GM23338 (cell line): ENCODE measurements at regions not wholly inside any gene's neighbourhood (a gene's known extent, or its start where the extent isn't known, plus 50 kb on each side); places are given as distances from the start of the nearest gene placed in this dataset.

Experiments
- ATAC-seq: fragments of 200-7000 bp; cut with Tn5 transposase; 3 replicates; pipeline ENCODE4 v1.9.1; 2020
- DNase-seq: peaks from one replicate; pipeline ENCODE4 v3.0.0-alpha.2; 2015; ENCODE audit warnings: low spot score
- H2AFZ ChIP-seq: fragments of 200-600 bp; sonication (generic); 2 replicates; pipeline ENCODE4 v1.8.0; 2016; ENCODE audit warnings: antibody characterized with exemption, mild to moderate bottlenecking, moderate library complexity
- H3F3A ChIP-seq: fragments of 200-600 bp; sonication (generic); replicated peaks from 2 replicates; pipeline ENCODE4 v1.8.0; 2017; ENCODE audit warnings: antibody characterized with exemption, mixed run types, low read depth
- H3K27ac ChIP-seq: fragments of 200-600 bp; sonication (generic); 2 replicates; pipeline ENCODE4 v1.6.1; 2016; ENCODE audit warnings: low read depth
- H3K27me3 ChIP-seq: fragments of 200-600 bp; sonication (generic); 2 replicates; pipeline ENCODE4 v1.8.0; 2016; ENCODE audit warnings: mild to moderate bottlenecking, mixed run types, moderate library complexity; ENCODE audit not compliant: insufficient read depth
- H3K36me3 ChIP-seq: fragments of 200-600 bp; sonication (generic); 2 replicates; pipeline ENCODE4 v1.8.0; 2016; ENCODE audit warnings: mild to moderate bottlenecking; ENCODE audit not compliant: insufficient read depth
- H3K4me1 ChIP-seq: fragments of 200-600 bp; sonication (generic); 2 replicates; pipeline ENCODE4 v1.8.0; 2016; ENCODE audit warnings: mild to moderate bottlenecking, moderate library complexity; ENCODE audit not compliant: insufficient read depth
- H3K4me2 ChIP-seq: fragments of 200-600 bp; sonication (generic); 2 replicates; pipeline ENCODE4 v1.7.1; 2017; ENCODE audit warnings: mixed run types
- H3K4me3 ChIP-seq: fragments of 200-600 bp; sonication (generic); 2 replicates; pipeline ENCODE4 v1.6.1; 2016; ENCODE audit warnings: mixed run types
- H3K79me2 ChIP-seq: fragments of 200-600 bp; sonication (generic); replicated peaks from 2 replicates; pipeline ENCODE4 v1.8.0; 2017; ENCODE audit warnings: mild to moderate bottlenecking; ENCODE audit not compliant: insufficient read depth
- H3K9me2 ChIP-seq: fragments of 200-600 bp; sonication (generic); 2 replicates; pipeline ENCODE4 v1.8.0; 2017; ENCODE audit not compliant: insufficient read depth
- H4K20me1 ChIP-seq: fragments of 200-600 bp; sonication (generic); replicated peaks from 2 replicates; pipeline ENCODE4 v1.8.0; 2017; ENCODE audit warnings: mild to moderate bottlenecking; ENCODE audit not compliant: insufficient read depth
- H3K27ac Mint-ChIP-seq: 2 replicates; pipeline ENCODE4 v1.8.0; 2020; ENCODE audit warnings: inconsistent platforms, mild to moderate bottlenecking, moderate library complexity, mixed read lengths
- H3K27me3 Mint-ChIP-seq: 3 replicates; pipeline ENCODE4 v1.8.0; 2022; ENCODE audit warnings: low read depth, mild to moderate bottlenecking, moderate library complexity, mixed read lengths, inconsistent platforms; ENCODE audit not compliant: insufficient read depth, poor library complexity
- H3K36me3 Mint-ChIP-seq: 3 replicates; pipeline ENCODE4 v1.8.0; 2021; ENCODE audit warnings: low read depth, mild to moderate bottlenecking, inconsistent platforms, moderate library complexity, mixed read lengths
- H3K4me1 Mint-ChIP-seq: 3 replicates; pipeline ENCODE4 v1.8.0; 2020; ENCODE audit warnings: mild to moderate bottlenecking, inconsistent platforms, mixed read lengths
- H3K4me3 Mint-ChIP-seq: 3 replicates; pipeline ENCODE4 v1.8.0; 2021; ENCODE audit warnings: moderate library complexity, mild to moderate bottlenecking, inconsistent platforms, mixed read lengths
- H3K9me3 Mint-ChIP-seq: 3 replicates; pipeline ENCODE4 v1.8.0; 2020; ENCODE audit warnings: moderate library complexity, mild to moderate bottlenecking, inconsistent platforms, mixed read lengths
- ETS1 ChIP-seq: IDR thresholded peaks from 2 replicates; pipeline ENCODE4 v1.6.1; 2016; ENCODE audit warnings: antibody characterized with exemption
- EZH2 ChIP-seq: fragments of 200-600 bp; sonication (generic); IDR thresholded peaks from one replicate; pipeline ENCODE4 v1.8.0; 2017; ENCODE audit warnings: antibody characterized with exemption, mild to moderate bottlenecking, low read depth; ENCODE audit not compliant: unreplicated experiment
- EZH2phosphoT487 ChIP-seq: fragments of 200-600 bp; sonication (generic); IDR thresholded peaks from one replicate; pipeline ENCODE4 v1.8.1; 2018; ENCODE audit warnings: antibody characterized with exemption; ENCODE audit not compliant: unreplicated experiment
- NANOG ChIP-seq: IDR thresholded peaks from 2 replicates; pipeline ENCODE4 v1.6.1; 2016; ENCODE audit warnings: antibody characterized with exemption, borderline replicate concordance
- STAT1 ChIP-seq: IDR thresholded peaks from one replicate; pipeline ENCODE4 v1.6.1; 2016; ENCODE audit warnings: antibody characterized with exemption; ENCODE audit not compliant: unreplicated experiment
- ZNF331 ChIP-seq: fragments of 250-450 bp; sonication (Bioruptor Pico); IDR thresholded peaks from 2 replicates; pipeline ENCODE4 v1.5.0; 2020; ENCODE audit warnings: low read depth, mild to moderate bottlenecking, moderate library complexity
- ZNF462 ChIP-seq: fragments of 250-450 bp; sonication (Bioruptor Pico); IDR thresholded peaks from 2 replicates; pipeline ENCODE4 v1.5.0; 2020; ENCODE audit warnings: mild to moderate bottlenecking, moderate library complexity
- TF ChIP-seq, protein P1 (sequence below), 2 experiments: fragments of 200-600 bp in 1 of 2; sonication (generic) in 1 of 2; conservative IDR thresholded peaks; 2 replicates each; pipeline versions ENCODE4 v1.5.1 to v1.6.1; 2016 to 2017; ENCODE audit warnings: antibody characterized with exemption in 2 of 2, low read depth in 2 of 2, mild to moderate bottlenecking in 2 of 2, moderate library complexity in 1 of 2

DNA sequence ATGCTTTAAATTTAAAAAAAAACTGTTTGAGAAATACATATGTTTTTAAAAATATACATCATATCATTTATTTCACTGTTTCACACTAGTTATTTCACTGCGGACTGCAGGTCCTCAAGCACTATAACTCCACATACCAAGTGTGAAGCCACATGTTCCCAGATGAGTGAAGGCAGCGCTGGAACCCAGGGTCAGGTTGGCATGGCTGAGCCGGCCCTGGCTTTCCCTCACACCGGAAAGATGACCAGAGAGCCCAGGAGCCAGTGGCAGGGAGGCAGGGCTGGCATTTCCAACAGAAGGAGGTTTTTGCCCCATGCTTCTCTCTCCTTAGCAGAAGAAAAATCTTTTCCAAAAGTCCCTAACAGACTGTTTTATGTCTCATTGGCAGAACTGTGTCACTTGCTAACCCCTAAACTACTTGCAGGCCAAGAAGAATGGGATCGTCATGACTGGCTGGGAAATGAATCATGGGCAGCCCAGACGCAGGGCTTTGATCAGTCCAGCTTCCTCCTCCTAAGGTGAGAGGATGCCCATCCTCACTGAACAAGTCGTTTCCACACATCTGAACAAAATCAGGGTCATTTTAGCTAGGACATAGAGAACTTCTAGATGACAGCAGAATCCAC, 287.6 kb upstream of the HNRNPA3 start:
- DNase-seq (no peak), ATAC-seq (no peak; the same call in 1 of the 3 replicates)
- Histone ChIP-seq H3K27me3 (no peaks in the 10 kb centered on the region), H3K4me2 (no peak overlapping the region), H3K4me3 (no peak overlapping the region), H3K27ac (no peak overlapping the region), H3K79me2 (no peaks in the 10 kb centered on the region), H3F3A (no peaks in the 10 kb centered on the region), H4K20me1 (no peaks in the 10 kb centered on the region), H2AFZ (peak overlapping the region; percentile 94), H3K4me1 (no peaks in the 10 kb centered on the region), H3K36me3 (no peaks in the 10 kb centered on the region), H3K9me2 (no peaks in the 10 kb centered on the region)
- Mint-ChIP-seq H3K27ac (no peak overlapping the region), H3K9me3 (peaks cover 5% of the 10 kb centered on the region; the same call in 2 of the 3 replicates), H3K27me3 (no peaks in the 10 kb centered on the region), H3K36me3 (no peaks in the 10 kb centered on the region), H3K4me1 (no peaks in the 10 kb centered on the region), H3K4me3 (no peak overlapping the region)
- no peak for TF ChIP-seq STAT1
- no peak for TF ChIP-seq NANOG
- no peak for TF ChIP-seq EZH2phosphoT487
- TF ChIP-seq, protein P1, sequence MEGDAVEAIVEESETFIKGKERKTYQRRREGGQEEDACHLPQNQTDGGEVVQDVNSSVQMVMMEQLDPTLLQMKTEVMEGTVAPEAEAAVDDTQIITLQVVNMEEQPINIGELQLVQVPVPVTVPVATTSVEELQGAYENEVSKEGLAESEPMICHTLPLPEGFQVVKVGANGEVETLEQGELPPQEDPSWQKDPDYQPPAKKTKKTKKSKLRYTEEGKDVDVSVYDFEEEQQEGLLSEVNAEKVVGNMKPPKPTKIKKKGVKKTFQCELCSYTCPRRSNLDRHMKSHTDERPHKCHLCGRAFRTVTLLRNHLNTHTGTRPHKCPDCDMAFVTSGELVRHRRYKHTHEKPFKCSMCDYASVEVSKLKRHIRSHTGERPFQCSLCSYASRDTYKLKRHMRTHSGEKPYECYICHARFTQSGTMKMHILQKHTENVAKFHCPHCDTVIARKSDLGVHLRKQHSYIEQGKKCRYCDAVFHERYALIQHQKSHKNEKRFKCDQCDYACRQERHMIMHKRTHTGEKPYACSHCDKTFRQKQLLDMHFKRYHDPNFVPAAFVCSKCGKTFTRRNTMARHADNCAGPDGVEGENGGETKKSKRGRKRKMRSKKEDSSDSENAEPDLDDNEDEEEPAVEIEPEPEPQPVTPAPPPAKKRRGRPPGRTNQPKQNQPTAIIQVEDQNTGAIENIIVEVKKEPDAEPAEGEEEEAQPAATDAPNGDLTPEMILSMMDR (conservative IDR thresholded peaks at IDR 0.05; ENCODE audit: low read depth in 2 of 2), result no peak
- no peak for TF ChIP-seq ZNF462 (CRISPR knock-in tag)
- TF ChIP-seq ETS1, result no peak
- no peak for TF ChIP-seq ZNF331
- TF ChIP-seq EZH2, result no peak
